ENCODE measurements at regions not wholly inside any gene's neighbourhood (a gene's known extent, or its start where the extent isn't known, plus 50 kb on each side); places are given as distances from the start of the nearest gene placed in this dataset.
"Not testable (repeated sequence)": the region's sequence is repeated elsewhere in the genome, so short reads cannot be mapped to it uniquely, and the experiment has no call there.

- TF ChIP-seq POLR2A, CTCF, EP300 (IDR thresholded peaks at IDR 0.05): not testable (repeated sequence)
Observed at GRCh38 chr4:177259466-177259865, 50.2 kb upstream of the NEIL3 start.
